HEK293 (cell line): ENCODE measurements at regions not wholly inside any gene's neighbourhood (a gene's known extent, or its start where the extent isn't known, plus 50 kb on each side); places are given as distances from the start of the nearest gene placed in this dataset.

Experiments
- CTCF ChIA-PET: fragments of 350-600 bp; formaldehyde crosslinking; extraction: SDS; loops from one replicate; lab custom pipeline; 2021; ENCODE audit warnings: antibody characterized with exemption; lab: Yijun Ruan, JAX
- POLR2A ChIA-PET: fragments of 300-600 bp; formaldehyde crosslinking; extraction: SDS; loops from one replicate; lab custom pipeline; 2020; ENCODE audit warnings: antibody characterized with exemption, inconsistent platforms; lab: Yijun Ruan, JAX
- H3K27ac ChIP-seq: fragments of 200-500 bp; sonication (Bioruptor generic); 2 replicates; pipeline ENCODE4 v1.5.1; 2014; ENCODE audit warnings: low read depth, low read length, control low read depth, inconsistent platforms; ENCODE audit errors: extremely low read depth
- H3K36me3 ChIP-seq, 2 experiments: fragments of 200-500 bp in 1 of 2; sonication (Bioruptor generic) in 1 of 2; 1 replicate in 1 of 2; 2 replicates in 1 of 2; pipeline ENCODE4 v1.5.1; 2014 to 2017; ENCODE audit warnings: inconsistent platforms in 2 of 2, low read length in 2 of 2; ENCODE audit not compliant: control insufficient read depth in 2 of 2, insufficient read depth in 1 of 2
- H3K4me1 ChIP-seq: fragments of 200-500 bp; sonication (Bioruptor generic); 2 replicates; pipeline ENCODE4 v1.5.1; 2014; ENCODE audit warnings: mild to moderate bottlenecking, low read length, inconsistent platforms; ENCODE audit not compliant: control insufficient read depth, insufficient read depth
- H3K4me3 ChIP-seq: 2 replicates; pipeline ENCODE4 v1.5.1; 2011; ENCODE audit warnings: low read depth, mild to moderate bottlenecking, control low read depth, low read length, moderate library complexity
- H3K9me3 ChIP-seq: fragments of 200-500 bp; sonication (Bioruptor generic); 2 replicates; pipeline ENCODE4 v1.5.1; 2014; ENCODE audit warnings: low read depth, low read length, inconsistent platforms; ENCODE audit not compliant: control insufficient read depth, insufficient read depth
- CTCF ChIP-seq: fragments of 450-650 bp; formaldehyde crosslinking; IDR thresholded peaks from 2 replicates; pipeline ENCODE4 v1.5.1; 2016; ENCODE audit warnings: missing biosample characterization, missing genetic modification characterization
- HIC1 ChIP-seq: fragments of 450-650 bp; formaldehyde crosslinking; IDR thresholded peaks from 2 replicates; pipeline ENCODE4 v1.5.1; 2016; ENCODE audit warnings: missing biosample characterization, missing genetic modification characterization
- HOXC10 ChIP-seq: sonication (generic); formaldehyde crosslinking; IDR thresholded peaks from 2 replicates; pipeline ENCODE4 v1.8.1; 2023; ENCODE audit warnings: mild to moderate bottlenecking, missing genetic modification reagents
- IKZF3 ChIP-seq: fragments of 450-650 bp; IDR thresholded peaks from 2 replicates; pipeline ENCODE4 v1.5.0; 2018; ENCODE audit warnings: missing biosample characterization, mild to moderate bottlenecking, missing genetic modification characterization, moderate library complexity
- KLF17 ChIP-seq: fragments of 450-650 bp; formaldehyde crosslinking; IDR thresholded peaks from 2 replicates; pipeline ENCODE4 v1.5.1; 2016; ENCODE audit warnings: missing biosample characterization, missing genetic modification characterization
- ZBTB11 ChIP-seq: fragments of 450-650 bp; formaldehyde crosslinking; conservative IDR thresholded peaks from 2 replicates; pipeline ENCODE4 v1.5.1; 2016; ENCODE audit warnings: low read depth, missing biosample characterization, missing genetic modification characterization
- ZBTB49 ChIP-seq: fragments of 450-650 bp; formaldehyde crosslinking; IDR thresholded peaks from 2 replicates; pipeline ENCODE4 v1.5.1; 2016; ENCODE audit warnings: missing biosample characterization, missing genetic modification characterization, low read depth
- ZNF133 ChIP-seq: fragments of 450-650 bp; formaldehyde crosslinking; IDR thresholded peaks from 2 replicates; pipeline ENCODE4 v1.5.1; 2016; ENCODE audit warnings: missing biosample characterization, missing genetic modification characterization
- ZNF280C ChIP-seq: fragments of 450-650 bp; formaldehyde crosslinking; IDR thresholded peaks from 2 replicates; pipeline ENCODE4 v1.5.1; 2016; ENCODE audit warnings: missing biosample characterization, missing genetic modification characterization
- ZNF302 ChIP-seq: fragments of 450-650 bp; formaldehyde crosslinking; IDR thresholded peaks from 2 replicates; pipeline ENCODE4 v1.5.1; 2016; ENCODE audit warnings: missing biosample characterization, missing genetic modification characterization, low read depth
- ZNF350 ChIP-seq: fragments of 450-650 bp; formaldehyde crosslinking; IDR thresholded peaks from 2 replicates; pipeline ENCODE4 v1.5.0; 2017; ENCODE audit warnings: missing biosample characterization, mild to moderate bottlenecking, missing genetic modification characterization
- ZNF362 ChIP-seq: fragments of 450-650 bp; formaldehyde crosslinking; IDR thresholded peaks from 2 replicates; pipeline ENCODE4 v1.5.1; 2016; ENCODE audit warnings: missing biosample characterization, missing genetic modification characterization
- ZNF404 ChIP-seq: fragments of 450-650 bp; formaldehyde crosslinking; IDR thresholded peaks from 2 replicates; pipeline ENCODE4 v1.5.1; 2017; ENCODE audit warnings: missing biosample characterization, missing genetic modification characterization
- ZNF626 ChIP-seq: fragments of 450-650 bp; sonication (Bioruptor Pico); formaldehyde crosslinking; IDR thresholded peaks from 2 replicates; pipeline ENCODE4 v1.5.1; 2018; ENCODE audit warnings: missing biosample characterization, missing genetic modification characterization, inconsistent platforms
- ZNF629 ChIP-seq: fragments of 450-650 bp; formaldehyde crosslinking; IDR thresholded peaks from 2 replicates; pipeline ENCODE4 v1.5.1; 2017; ENCODE audit warnings: missing biosample characterization, missing genetic modification characterization
- ZNF645 ChIP-seq: fragments of 450-650 bp; formaldehyde crosslinking; IDR thresholded peaks from 2 replicates; pipeline ENCODE4; 2016; ENCODE audit warnings: missing biosample characterization, missing genetic modification characterization
- ZNF654 ChIP-seq: fragments of 450-650 bp; formaldehyde crosslinking; IDR thresholded peaks from 2 replicates; pipeline ENCODE4 v1.5.1; 2016; ENCODE audit warnings: low read depth, missing biosample characterization, missing genetic modification characterization
- ZNF768 ChIP-seq: fragments of 450-650 bp; formaldehyde crosslinking; IDR thresholded peaks from 2 replicates; pipeline ENCODE4 v1.5.1; 2018; ENCODE audit warnings: missing biosample characterization, mild to moderate bottlenecking, missing genetic modification characterization
- ZNF776 ChIP-seq: fragments of 450-650 bp; formaldehyde crosslinking; IDR thresholded peaks from 2 replicates; pipeline ENCODE4 v1.5.0; 2017; ENCODE audit warnings: missing biosample characterization, missing genetic modification characterization, borderline replicate concordance

GRCh38 chr10:78719276-78719675 lies 349.5 kb upstream of the ZMIZ1 start (continued):
- TF ChIP-seq ZNF350 (tag by site-specific recombination) (no peak), ZNF626 (no peak), ZNF768 (tag by site-specific recombination) (no peak)

GRCh38 chr10:78720091-78720490 lies 348.7 kb upstream of the ZMIZ1 start:
- Histone ChIP-seq H3K27ac (no peak overlapping the region), H3K9me3 (no peaks in the 10 kb centered on the region), H3K4me1 (no peaks in the 10 kb centered on the region), H3K36me3 (no peaks in the 10 kb centered on the region), H3K4me3 (no peak overlapping the region)
- ChIA-PET POLR2A (no interaction called here), CTCF (interaction anchor here (0.8 to 1.3 kb wide), 4 partner anchors 25 to 475 kb away, joined by 3 read pairs; no protein-coding TSS in a partner anchor)
- TF ChIP-seq IKZF3 (no peak), ZNF350 (tag by site-specific recombination) (no peak), ZNF645 (tag by site-specific recombination) (no peak), ZNF302 (tag by site-specific recombination) (no peak), ZBTB49 (tag by site-specific recombination) (no peak), ZNF404 (no peak), HOXC10 (CRISPR knock-in tag) (no peak), CTCF (no peak), ZNF133 (tag by site-specific recombination) (no peak), KLF17 (no peak), ZNF362 (tag by site-specific recombination) (no peak), ZBTB11 (tag by site-specific recombination) (no peak), ZNF629 (no peak), ZNF654 (no peak), ZNF280C (tag by site-specific recombination) (no peak), HIC1 (tag by site-specific recombination) (no peak), ZNF776 (no peak)
